ENCODE measurements at regions not wholly inside any gene's neighbourhood (a gene's known extent, or its start where the extent isn't known, plus 50 kb on each side); places are given as distances from the start of the nearest gene placed in this dataset.

- no peak for TF ChIP-seq MAZ (IDR thresholded peaks at IDR 0.05; ENCODE audit: borderline replicate concordance, low read depth, low read length)
- no peak for TF ChIP-seq BHLHE40 (IDR thresholded peaks at IDR 0.05; ENCODE audit: low read depth, low read length)
- TF ChIP-seq CTCF (conservative IDR thresholded peaks at IDR 0.05; ENCODE audit: low read depth, low read length), result no peak
- no peak for TF ChIP-seq RAD21 (IDR thresholded peaks at IDR 0.05; ENCODE audit: low read length)
- TF ChIP-seq SMC3 (IDR thresholded peaks at IDR 0.05; ENCODE audit: low read depth, low read length), result no peak
- no peak for TF ChIP-seq POLR2A (IDR thresholded peaks at IDR 0.05; ENCODE audit: low read depth, low read length)
- no peak for TF ChIP-seq USF2 (IDR thresholded peaks at IDR 0.05; ENCODE audit: low read depth, low read length)
These were observed 137.9 kb downstream of the KLF6 start for GRCh38 chr10:3647074-3647473.
